ENCODE measurements at regions not wholly inside any gene's neighbourhood (a gene's known extent, or its start where the extent isn't known, plus 50 kb on each side); places are given as distances from the start of the nearest gene placed in this dataset.

DNA sequence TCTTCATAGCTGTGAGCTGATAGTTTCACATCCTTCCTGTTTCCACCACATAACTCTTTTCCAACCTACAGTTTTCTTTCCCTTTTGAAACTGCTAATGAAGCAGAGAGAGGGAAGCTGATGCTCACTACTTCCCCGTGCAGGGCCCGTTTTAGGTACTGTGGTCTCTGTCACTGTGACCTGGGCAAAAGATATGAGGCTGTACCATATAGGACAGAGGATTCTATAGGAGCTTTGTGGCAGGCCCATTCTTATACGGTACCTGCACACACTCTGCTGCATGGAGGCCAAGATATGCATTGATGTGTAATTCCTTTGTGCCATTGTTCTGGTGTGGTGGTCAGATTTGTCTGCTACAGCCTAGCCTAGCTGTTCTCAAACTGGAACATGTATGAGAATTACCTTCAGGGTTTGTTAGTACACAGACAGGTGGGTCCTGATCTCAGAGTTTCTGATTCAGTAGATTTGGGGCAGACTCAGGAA, 577.3 kb downstream of the LMO7 start:
- Histone ChIP-seq H3K4me3 (ENCODE audit: control insufficient read depth in 2 of 3, extremely low read depth in 1 of 3, insufficient read depth in 2 of 3, low read depth in 1 of 3, low read length in 3 of 3) (no peak overlapping the region), H3K9me1 (ENCODE audit: control insufficient read depth, extremely low read depth, insufficient read depth, low read length) (no peaks in the 10 kb centered on the region), H3K27me3 (ENCODE audit: control insufficient read depth, extremely low read depth, insufficient read depth, low read length) (no peaks in the 10 kb centered on the region), H3K9ac (ENCODE audit: control insufficient read depth, extremely low read depth, insufficient read depth, low read length) (no peak overlapping the region), H2AFZ (ENCODE audit: control insufficient read depth, low read length) (no peak overlapping the region), H3K4me1 (ENCODE audit: control insufficient read depth, extremely low read depth, insufficient read depth, low read length) (no peaks in the 10 kb centered on the region), H3K27ac (ENCODE audit: control insufficient read depth, insufficient read depth, low read length) (no peak overlapping the region), H3K36me3 (ENCODE audit: control insufficient read depth in 2 of 2, extremely low read depth in 1 of 2, insufficient read depth in 2 of 2, low read length in 2 of 2) (no peaks in the 10 kb centered on the region), H3K4me2 (ENCODE audit: control insufficient read depth, extremely low read depth, insufficient read depth, low read depth, low read length) (no peak overlapping the region), H4K20me1 (ENCODE audit: control insufficient read depth, extremely low read depth, insufficient read depth, low read length) (no peaks in the 10 kb centered on the region), H3K9me3 (ENCODE audit: control insufficient read depth, low read depth, low read length) (no peaks in the 10 kb centered on the region), H3K79me2 (ENCODE audit: control insufficient read depth, insufficient read depth, low read length) (no peaks in the 10 kb centered on the region)
- dilution Hi-C loops (cut with MboI; ENCODE audit: extremely low pct_ligation_motif_present, low sequenced_read_pairs) = no loop called here
- FAIRE-seq (no peak), DNase-seq (ENCODE audit: low read depth, low spot score) (no peak)
- TF ChIP-seq, protein P1, sequence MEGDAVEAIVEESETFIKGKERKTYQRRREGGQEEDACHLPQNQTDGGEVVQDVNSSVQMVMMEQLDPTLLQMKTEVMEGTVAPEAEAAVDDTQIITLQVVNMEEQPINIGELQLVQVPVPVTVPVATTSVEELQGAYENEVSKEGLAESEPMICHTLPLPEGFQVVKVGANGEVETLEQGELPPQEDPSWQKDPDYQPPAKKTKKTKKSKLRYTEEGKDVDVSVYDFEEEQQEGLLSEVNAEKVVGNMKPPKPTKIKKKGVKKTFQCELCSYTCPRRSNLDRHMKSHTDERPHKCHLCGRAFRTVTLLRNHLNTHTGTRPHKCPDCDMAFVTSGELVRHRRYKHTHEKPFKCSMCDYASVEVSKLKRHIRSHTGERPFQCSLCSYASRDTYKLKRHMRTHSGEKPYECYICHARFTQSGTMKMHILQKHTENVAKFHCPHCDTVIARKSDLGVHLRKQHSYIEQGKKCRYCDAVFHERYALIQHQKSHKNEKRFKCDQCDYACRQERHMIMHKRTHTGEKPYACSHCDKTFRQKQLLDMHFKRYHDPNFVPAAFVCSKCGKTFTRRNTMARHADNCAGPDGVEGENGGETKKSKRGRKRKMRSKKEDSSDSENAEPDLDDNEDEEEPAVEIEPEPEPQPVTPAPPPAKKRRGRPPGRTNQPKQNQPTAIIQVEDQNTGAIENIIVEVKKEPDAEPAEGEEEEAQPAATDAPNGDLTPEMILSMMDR (optimal IDR thresholded peaks at IDR 0.05 in 1 of 3, IDR thresholded peaks at IDR 0.05 in 1 of 3, conservative IDR thresholded peaks at IDR 0.05 in 1 of 3; ENCODE audit: extremely low read depth in 1 of 3, insufficient read depth in 2 of 3, low read length in 3 of 3) = no peak
- no peak for TF ChIP-seq EZH2 (IDR thresholded peaks at IDR 0.05; ENCODE audit: low read length)

DNA sequence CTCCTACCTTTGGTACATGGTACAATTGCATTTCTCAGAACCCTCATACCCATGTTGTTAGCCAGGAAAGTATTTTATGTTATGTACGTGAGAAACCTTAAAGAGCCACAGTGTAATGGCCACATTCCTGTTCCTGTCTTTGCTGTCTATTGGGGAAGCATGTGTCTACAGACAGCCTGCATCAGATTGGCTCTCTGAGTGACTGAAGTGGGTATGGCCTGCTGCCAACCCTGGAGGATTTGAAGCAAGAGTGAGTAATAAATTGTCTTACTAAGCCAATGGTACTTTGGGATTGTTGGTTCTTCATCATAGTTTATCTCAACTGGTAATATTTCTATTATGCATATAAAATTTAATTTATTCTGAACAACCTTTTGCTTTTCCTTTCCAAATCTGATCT, 574.1 kb downstream of the LMO7 start:
- Histone ChIP-seq H3K9ac (ENCODE audit: control insufficient read depth, extremely low read depth, insufficient read depth, low read length) (no peak overlapping the region), H3K9me3 (ENCODE audit: control insufficient read depth, low read depth, low read length) (no peaks in the 10 kb centered on the region), H3K79me2 (ENCODE audit: control insufficient read depth, insufficient read depth, low read length) (no peaks in the 10 kb centered on the region), H3K9me1 (ENCODE audit: control insufficient read depth, extremely low read depth, insufficient read depth, low read length) (no peaks in the 10 kb centered on the region), H3K4me2 (ENCODE audit: control insufficient read depth, extremely low read depth, insufficient read depth, low read depth, low read length) (no peak overlapping the region), H3K27me3 (ENCODE audit: control insufficient read depth, extremely low read depth, insufficient read depth, low read length) (no peaks in the 10 kb centered on the region), H3K4me3 (ENCODE audit: control insufficient read depth in 2 of 3, extremely low read depth in 1 of 3, insufficient read depth in 2 of 3, low read depth in 1 of 3, low read length in 3 of 3) (no peak overlapping the region), H2AFZ (ENCODE audit: control insufficient read depth, low read length) (no peak overlapping the region), H3K36me3 (ENCODE audit: control insufficient read depth in 2 of 2, extremely low read depth in 1 of 2, insufficient read depth in 2 of 2, low read length in 2 of 2) (no peaks in the 10 kb centered on the region), H3K27ac (ENCODE audit: control insufficient read depth, insufficient read depth, low read length) (no peak overlapping the region), H3K4me1 (ENCODE audit: control insufficient read depth, extremely low read depth, insufficient read depth, low read length) (no peaks in the 10 kb centered on the region), H4K20me1 (ENCODE audit: control insufficient read depth, extremely low read depth, insufficient read depth, low read length) (no peaks in the 10 kb centered on the region)
- TF ChIP-seq, protein P1 (optimal IDR thresholded peaks at IDR 0.05 in 1 of 3, IDR thresholded peaks at IDR 0.05 in 1 of 3, conservative IDR thresholded peaks at IDR 0.05 in 1 of 3; ENCODE audit: extremely low read depth in 1 of 3, insufficient read depth in 2 of 3, low read length in 3 of 3) = no peak
- TF ChIP-seq EZH2 (IDR thresholded peaks at IDR 0.05; ENCODE audit: low read length) = no peak
- FAIRE-seq (no peak), DNase-seq (ENCODE audit: low read depth, low spot score) (no peak)
- dilution Hi-C loops (cut with MboI; ENCODE audit: extremely low pct_ligation_motif_present, low sequenced_read_pairs) = no loop called here
